Left ventricle myocardium inferior (tissue), 1 donor: ENCODE measurements at regions not wholly inside any gene's neighbourhood (a gene's known extent, or its start where the extent isn't known, plus 50 kb on each side); places are given as distances from the start of the nearest gene placed in this dataset.

Experiments used
- DNase-seq: peaks from one replicate; pipeline ENCODE4 v3.0.0-alpha.2; 2020
- H3K27ac ChIP-seq: fragments of 200-600 bp; replicated peaks from 2 replicates; pipeline ENCODE4 v1.8.0; 2021
- H3K27me3 ChIP-seq: fragments of 200-600 bp; 2 replicates; pipeline ENCODE4 v1.8.0; 2021; ENCODE audit warnings: low read depth
- H3K36me3 ChIP-seq: fragments of 200-600 bp; 2 replicates; pipeline ENCODE4 v1.8.0; 2021
- H3K4me1 ChIP-seq: fragments of 200-600 bp; 2 replicates; pipeline ENCODE4 v1.8.0; 2021
- H3K4me3 ChIP-seq: fragments of 200-600 bp; 2 replicates; pipeline ENCODE4 v1.8.0; 2021; ENCODE audit warnings: mild to moderate bottlenecking, moderate library complexity
- H3K9me3 ChIP-seq: fragments of 200-600 bp; replicated peaks from 2 replicates; pipeline ENCODE4 v1.8.0; 2021
- CTCF ChIP-seq: fragments of 200-600 bp; IDR thresholded peaks from 2 replicates; pipeline ENCODE4 v1.8.0; 2021; ENCODE audit warnings: antibody characterized with exemption, mild to moderate bottlenecking, borderline replicate concordance
- intact Hi-C: fragments of 100-400 bp; cut with micrococcal nuclease; formaldehyde crosslinking; loops from one replicate; pipeline ENCODE4 v1.11.0; 2022
- donor health status: DM: no; HTN: yes; CAD: no; lungs with severe emphysema.

- H3K27ac ChIP-seq = no peak overlapping the region
- no peaks in the 10 kb centered on the region for H3K27me3 ChIP-seq
- H3K9me3 ChIP-seq = peaks cover under 1% of the 10 kb centered on the region
- TF ChIP-seq CTCF = no peak
- no peak for DNase-seq
- no peak overlapping the region for H3K4me3 ChIP-seq
- H3K4me1 ChIP-seq = no peaks in the 10 kb centered on the region
- intact Hi-C loops = no loop called here
- H3K36me3 ChIP-seq = no peaks in the 10 kb centered on the region
Observed at GRCh38 chr9:80968611-80969010, 720.7 kb downstream of the TLE1 start.

GRCh38 chr9:80964914-80965313, 724.4 kb downstream of the TLE1 start:
- H3K27ac ChIP-seq = no peak overlapping the region
- H3K27me3 ChIP-seq = no peaks in the 10 kb centered on the region
- intact Hi-C loops = no loop called here
- H3K36me3 ChIP-seq = no peaks in the 10 kb centered on the region
- no peaks in the 10 kb centered on the region for H3K9me3 ChIP-seq
- H3K4me3 ChIP-seq = no peak overlapping the region
- no peak for DNase-seq
- no peak for TF ChIP-seq CTCF
- no peaks in the 10 kb centered on the region for H3K4me1 ChIP-seq

- no peak for TF ChIP-seq CTCF
- intact Hi-C loops = no loop called here
- no peak overlapping the region for H3K4me3 ChIP-seq
Observed at GRCh38 chr9:80964374-80964773, 725.0 kb downstream of the TLE1 start.

GRCh38 chr9:80957801-80958200, 731.5 kb downstream of the TLE1 start:
- H3K9me3 ChIP-seq = no peaks in the 10 kb centered on the region
- no peaks in the 10 kb centered on the region for H3K36me3 ChIP-seq
- H3K4me1 ChIP-seq = no peaks in the 10 kb centered on the region
- DNase-seq = no peak
- H3K27ac ChIP-seq = no peak overlapping the region
- H3K4me3 ChIP-seq = no peak overlapping the region
- no peak for TF ChIP-seq CTCF
- intact Hi-C loops = no loop called here
- H3K27me3 ChIP-seq = no peaks in the 10 kb centered on the region

More at GRCh38 chr9:80964374-80964773, 725.0 kb downstream of the TLE1 start:
- Histone ChIP-seq H3K27me3 (no peaks in the 10 kb centered on the region), H3K9me3 (no peaks in the 10 kb centered on the region), H3K27ac (no peak overlapping the region), H3K4me1 (no peaks in the 10 kb centered on the region), H3K36me3 (no peaks in the 10 kb centered on the region)
- DNase-seq = no peak

- intact Hi-C loops = no loop called here
- Histone ChIP-seq H3K4me3 (no peak overlapping the region), H3K9me3 (no peaks in the 10 kb centered on the region), H3K36me3 (no peaks in the 10 kb centered on the region), H3K27ac (no peak overlapping the region), H3K27me3 (no peaks in the 10 kb centered on the region), H3K4me1 (no peaks in the 10 kb centered on the region)
- no peak for TF ChIP-seq CTCF
- no peak for DNase-seq
Observed at GRCh38 chr9:80954521-80954920, 734.8 kb downstream of the TLE1 start.
